OCI-LY3 (cell line): ENCODE measurements at regions not wholly inside any gene's neighbourhood (a gene's known extent, or its start where the extent isn't known, plus 50 kb on each side); places are given as distances from the start of the nearest gene placed in this dataset.

ENCODE experiments used
- CTCF ChIP-seq: fragments of 200-600, 300-600 bp; sonication (generic); IDR thresholded peaks from 2 replicates; pipeline ENCODE4 v1.5.1; 2014; ENCODE audit warnings: antibody characterized with exemption, low read length, low read depth
- EZH2phosphoT487 ChIP-seq: fragments of 200-600 bp; shearing (Covaris generic); IDR thresholded peaks from 2 replicates; pipeline ENCODE4 v1.6.1; 2018; ENCODE audit warnings: antibody characterized with exemption, mixed run types, low read depth

DNA sequence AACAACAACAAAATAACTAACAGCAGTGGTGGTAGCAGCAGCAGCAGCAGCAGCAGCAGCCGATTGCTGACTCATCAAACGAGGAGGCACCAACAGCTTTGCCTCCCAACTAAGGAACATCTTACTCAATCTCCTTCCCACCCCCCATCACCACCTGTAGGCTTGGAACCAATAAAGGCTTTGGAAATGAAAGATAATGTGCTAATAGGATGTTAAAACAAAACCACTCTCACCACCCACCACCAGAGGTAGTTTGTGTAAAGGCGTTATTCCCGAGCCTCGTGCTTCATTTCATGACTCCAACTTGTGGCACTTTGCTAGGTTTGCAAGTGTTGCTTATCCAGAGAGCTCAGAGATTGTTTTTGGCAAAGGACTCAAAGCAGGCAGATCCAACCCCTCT is 346.5 kb downstream of the CD83 start:
- TF ChIP-seq CTCF (no peak), EZH2phosphoT487 (no peak)
